Mammary epithelial cell (primary cell): ENCODE measurements at regions not wholly inside any gene's neighbourhood (a gene's known extent, or its start where the extent isn't known, plus 50 kb on each side); places are given as distances from the start of the nearest gene placed in this dataset.

Experiments used
- EZH2 ChIP-seq: IDR thresholded peaks from 2 replicates; pipeline ENCODE4 v1.6.1; 2012; ENCODE audit warnings: low read length, inconsistent platforms, borderline replicate concordance
- TF ChIP-seq, protein P1 (sequence below), 2 donors: IDR thresholded peaks in 1 of 2; conservative IDR thresholded peaks in 1 of 2; 2 replicates each; pipeline ENCODE4 v1.5.1; 2011 to 2012; ENCODE audit warnings: inconsistent platforms in 2 of 2, low read length in 2 of 2, mild to moderate bottlenecking in 2 of 2, control low read depth in 1 of 2, low read depth in 1 of 2; ENCODE audit not compliant: insufficient read depth in 1 of 2; ENCODE audit errors: extremely low read depth in 1 of 2

DNA sequence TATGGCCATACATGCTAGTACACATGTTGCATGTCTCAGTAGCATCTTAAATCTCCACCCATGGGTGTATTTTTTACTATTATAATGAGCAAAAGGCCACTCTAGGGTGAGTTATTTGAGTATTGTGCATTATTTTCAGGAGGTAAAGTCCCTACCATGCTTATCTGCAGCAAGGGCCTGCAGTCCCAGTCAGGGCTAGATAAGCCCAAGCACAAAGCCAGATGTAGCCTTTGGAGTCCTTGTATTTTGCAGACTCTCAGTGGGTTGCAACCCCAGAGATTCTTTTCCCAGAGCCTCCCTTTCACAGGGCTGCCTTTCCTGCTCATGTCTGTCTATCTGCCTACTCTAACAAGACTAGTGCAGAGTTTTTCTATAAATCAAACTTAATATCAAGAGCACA, 295.3 kb downstream of the IPO8 start:
- TF ChIP-seq, protein P1, sequence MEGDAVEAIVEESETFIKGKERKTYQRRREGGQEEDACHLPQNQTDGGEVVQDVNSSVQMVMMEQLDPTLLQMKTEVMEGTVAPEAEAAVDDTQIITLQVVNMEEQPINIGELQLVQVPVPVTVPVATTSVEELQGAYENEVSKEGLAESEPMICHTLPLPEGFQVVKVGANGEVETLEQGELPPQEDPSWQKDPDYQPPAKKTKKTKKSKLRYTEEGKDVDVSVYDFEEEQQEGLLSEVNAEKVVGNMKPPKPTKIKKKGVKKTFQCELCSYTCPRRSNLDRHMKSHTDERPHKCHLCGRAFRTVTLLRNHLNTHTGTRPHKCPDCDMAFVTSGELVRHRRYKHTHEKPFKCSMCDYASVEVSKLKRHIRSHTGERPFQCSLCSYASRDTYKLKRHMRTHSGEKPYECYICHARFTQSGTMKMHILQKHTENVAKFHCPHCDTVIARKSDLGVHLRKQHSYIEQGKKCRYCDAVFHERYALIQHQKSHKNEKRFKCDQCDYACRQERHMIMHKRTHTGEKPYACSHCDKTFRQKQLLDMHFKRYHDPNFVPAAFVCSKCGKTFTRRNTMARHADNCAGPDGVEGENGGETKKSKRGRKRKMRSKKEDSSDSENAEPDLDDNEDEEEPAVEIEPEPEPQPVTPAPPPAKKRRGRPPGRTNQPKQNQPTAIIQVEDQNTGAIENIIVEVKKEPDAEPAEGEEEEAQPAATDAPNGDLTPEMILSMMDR (conservative IDR thresholded peaks at IDR 0.05 in 1 of 2, IDR thresholded peaks at IDR 0.05 in 1 of 2; ENCODE audit: extremely low read depth in 1 of 2, insufficient read depth in 1 of 2, low read depth in 1 of 2, low read length in 2 of 2): no peak
- no peak for TF ChIP-seq EZH2
